HuH-7 (cell line): ENCODE measurements at regions not wholly inside any gene's neighbourhood (a gene's known extent, or its start where the extent isn't known, plus 50 kb on each side); places are given as distances from the start of the nearest gene placed in this dataset.

ENCODE experiments used
- DNase-seq: peaks from one replicate; pipeline ENCODE4 v3.0.0; 2011; ENCODE audit warnings: low spot score

DNA sequence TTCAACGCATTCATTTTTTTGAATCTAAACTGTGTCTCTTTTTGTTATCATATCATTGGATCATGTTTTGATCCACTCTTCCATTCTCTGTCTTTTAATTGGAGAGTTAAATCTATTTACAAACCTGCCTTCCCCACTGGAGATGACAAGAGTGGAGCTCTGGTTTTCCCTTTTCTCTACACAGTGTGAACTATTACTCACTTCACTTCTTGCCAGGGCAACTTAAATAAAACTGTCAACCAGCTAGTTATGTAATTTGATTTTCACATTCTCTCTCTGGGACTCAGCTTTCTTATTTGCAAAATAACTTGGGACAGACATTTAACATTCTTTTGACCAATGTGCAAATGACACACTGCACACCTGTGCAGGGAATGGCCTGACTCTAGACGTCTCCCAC is 230.8 kb upstream of the CST7 start:
- DNase-seq: no peak

DNA sequence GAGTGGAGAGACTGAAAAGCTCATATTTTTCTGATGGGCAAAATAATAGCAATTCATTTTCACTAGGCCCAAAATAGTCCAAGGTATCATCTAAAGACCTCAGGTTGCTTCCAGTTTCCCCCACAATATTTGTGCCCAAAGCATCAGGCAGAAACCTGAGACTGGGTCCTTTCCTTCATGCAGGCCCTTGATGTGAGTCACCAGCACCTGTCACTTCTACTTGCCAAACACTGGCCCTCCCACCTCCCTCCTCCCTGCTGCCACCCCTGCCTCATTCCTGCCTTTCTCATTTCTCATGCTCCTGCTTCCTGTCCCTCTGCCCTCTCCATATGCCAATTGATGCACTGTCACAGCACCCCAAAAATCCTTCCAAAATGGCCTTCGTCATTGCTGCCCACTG is 230.4 kb upstream of the CST7 start:
- DNase-seq: no peak

DNA sequence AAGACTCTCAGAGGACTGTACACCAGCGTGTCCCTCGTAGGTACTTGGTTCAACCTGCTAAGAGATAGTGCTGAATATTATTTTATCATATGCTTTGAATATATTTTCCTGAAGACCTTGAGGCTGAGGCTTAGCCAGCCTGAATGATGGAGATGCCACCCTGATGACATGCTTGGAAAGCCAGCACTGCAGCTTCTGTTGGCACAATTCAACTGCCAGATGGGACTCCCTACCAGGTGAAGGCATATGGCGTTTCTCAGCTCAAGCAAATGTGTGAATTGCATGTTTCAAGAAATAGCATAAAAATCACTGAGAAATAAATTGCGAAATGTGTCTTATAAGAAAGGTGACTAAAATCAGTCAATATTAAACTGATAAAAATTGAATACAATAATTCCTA is 228.1 kb upstream of the CST7 start:
- no peak for DNase-seq

DNA sequence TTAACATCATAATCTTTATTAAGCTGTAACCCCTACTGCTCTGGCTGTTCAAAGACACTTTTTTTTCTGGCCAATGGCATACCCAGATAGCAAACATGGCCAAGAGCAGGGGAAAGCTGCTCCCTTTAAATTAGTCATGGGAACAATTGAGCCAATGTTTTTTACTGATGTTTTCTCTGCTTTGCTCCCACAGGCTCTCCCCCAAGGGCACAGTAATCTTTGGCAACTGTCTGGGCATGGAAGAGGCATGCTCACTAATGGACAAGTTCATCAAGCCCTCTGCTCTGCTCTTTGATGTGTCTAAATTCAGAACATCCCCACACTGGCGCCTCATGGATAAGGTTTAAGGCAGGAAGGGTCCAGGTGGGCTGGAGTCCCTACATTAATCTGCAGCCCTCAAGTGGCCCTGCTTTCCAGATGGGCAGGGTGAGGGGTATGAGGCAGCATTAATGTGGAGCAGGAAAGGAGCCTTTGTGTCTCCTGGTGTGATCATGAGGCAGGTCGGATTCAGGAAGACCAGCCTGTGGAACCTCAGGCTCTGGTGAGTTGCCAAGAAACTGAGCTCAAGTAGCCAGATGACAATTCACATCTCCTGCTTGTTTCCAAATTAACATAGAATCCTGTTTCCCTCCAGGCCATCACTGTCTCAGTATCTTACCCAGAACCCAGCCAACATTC is 227.0 kb upstream of the CST7 start:
- DNase-seq: no peak

DNA sequence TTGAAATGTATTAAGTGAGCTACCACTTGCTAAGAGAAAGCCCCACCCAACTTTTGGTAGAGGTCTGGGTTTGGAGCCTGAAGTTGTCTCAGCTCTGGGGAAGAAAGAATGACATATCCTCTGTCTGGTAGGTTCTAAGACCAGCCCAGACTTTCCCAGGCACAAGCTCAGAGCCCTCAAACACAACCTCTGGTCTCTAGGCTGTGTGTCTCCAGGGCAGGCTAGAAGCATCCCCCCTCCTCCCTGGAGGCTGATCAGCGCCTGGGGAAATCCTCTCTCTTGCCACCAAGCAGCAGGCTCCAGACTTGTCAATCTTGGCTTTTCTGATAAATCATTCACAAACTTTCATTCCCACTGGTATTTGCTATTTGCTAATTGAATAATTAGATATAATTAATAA is 226.5 kb upstream of the CST7 start:
- no peak for DNase-seq

DNA sequence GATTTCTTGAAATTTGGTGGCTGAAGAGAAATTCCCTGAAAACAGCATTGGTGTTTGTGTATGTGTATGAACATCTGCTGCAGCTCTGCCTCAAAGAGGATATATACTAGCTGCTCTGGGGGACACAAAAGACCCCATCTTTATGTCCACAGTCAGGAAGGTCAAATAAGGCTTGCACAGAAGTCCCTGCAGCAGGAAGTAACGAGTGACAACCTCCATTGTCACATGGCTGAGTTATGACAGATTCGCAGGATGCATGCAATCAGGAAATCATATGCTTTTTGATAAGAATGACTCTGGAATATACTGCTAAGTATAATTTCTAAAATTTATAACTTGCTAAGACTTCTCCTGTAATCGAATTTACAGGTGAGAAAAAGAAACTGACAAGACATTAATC is 225.9 kb upstream of the CST7 start:
- DNase-seq: no peak

DNA sequence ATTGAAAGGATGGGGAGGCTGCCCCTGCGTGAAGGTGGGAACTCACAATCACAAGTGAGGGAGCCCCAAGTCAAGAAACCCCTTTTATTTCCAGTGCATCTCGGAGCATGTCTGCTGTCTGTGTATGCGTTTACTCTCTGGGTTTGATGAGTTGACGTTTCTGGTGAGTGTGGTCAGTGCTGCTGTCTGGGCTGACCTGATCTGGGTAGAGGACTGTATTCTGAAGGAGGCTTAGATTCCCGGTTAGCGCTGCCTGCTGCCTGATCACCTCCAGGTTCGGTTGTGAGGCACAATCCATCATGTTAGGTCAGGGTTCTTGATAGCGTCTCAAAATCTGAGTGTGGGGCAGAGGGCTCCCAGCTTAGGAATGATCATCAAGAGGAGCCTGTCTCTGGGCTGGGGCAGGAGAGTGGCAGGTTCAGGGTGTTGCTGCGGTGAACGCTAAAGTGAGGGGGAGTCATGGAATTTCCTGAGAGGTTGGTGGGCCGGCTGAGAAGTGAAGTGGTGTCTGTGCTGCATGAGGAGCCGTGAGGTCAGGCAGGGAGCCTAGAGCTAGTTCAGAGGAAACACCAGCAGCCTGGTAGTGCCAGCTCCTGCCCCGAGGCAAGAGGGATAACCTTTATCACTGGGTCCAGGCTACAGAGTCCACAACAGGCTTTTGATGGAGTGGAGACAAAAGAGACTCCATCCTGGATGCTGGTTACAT is 225.3 kb upstream of the CST7 start:
- DNase-seq: no peak

DNA sequence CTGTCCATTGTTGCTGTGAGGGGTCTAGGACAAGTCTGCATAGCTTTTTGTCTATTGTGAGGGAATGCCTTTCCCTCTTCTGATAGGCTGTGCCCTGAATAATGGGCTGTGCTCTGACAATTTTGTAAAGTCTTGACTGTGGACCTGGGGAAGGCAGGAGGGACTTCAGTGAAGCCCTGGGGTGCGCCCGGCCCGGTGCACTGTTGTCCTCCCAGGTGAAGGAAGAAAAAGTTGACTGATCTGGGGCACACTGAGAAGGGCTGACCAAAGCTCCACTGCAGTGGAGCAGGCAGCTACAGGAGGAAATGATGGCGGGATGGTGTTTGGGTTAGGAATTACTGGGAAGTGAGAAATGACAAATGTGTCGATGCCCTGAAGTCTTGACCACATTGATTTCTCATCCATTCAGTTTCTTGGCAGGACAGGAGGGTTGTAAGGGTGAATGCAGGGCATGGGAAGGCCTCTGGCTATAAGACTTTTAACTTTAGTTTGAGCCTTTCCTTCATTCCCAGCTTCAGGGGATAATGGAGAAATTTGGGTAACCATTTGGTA is 224.0 kb upstream of the CST7 start:
- no peak for DNase-seq

DNA sequence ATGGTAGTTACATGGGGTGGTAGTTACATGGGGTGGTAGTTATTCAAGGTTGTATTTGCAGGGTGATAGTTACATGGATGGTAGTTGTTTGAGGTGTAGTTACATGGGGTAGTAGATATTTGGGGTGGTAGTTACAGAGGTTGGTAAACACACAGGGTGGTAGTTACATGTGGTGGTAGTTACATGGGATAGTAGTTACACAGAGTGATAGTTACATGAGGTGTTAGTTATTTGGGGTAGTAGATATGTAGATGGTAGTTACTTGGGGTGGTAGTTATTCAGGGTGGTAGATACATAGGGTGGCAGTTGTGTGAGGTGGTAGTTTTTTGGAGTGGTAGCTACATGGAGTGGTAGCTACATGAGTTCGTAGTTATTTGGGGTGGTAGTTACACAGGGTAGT is 221.3 kb upstream of the CST7 start:
- no peak for DNase-seq

DNA sequence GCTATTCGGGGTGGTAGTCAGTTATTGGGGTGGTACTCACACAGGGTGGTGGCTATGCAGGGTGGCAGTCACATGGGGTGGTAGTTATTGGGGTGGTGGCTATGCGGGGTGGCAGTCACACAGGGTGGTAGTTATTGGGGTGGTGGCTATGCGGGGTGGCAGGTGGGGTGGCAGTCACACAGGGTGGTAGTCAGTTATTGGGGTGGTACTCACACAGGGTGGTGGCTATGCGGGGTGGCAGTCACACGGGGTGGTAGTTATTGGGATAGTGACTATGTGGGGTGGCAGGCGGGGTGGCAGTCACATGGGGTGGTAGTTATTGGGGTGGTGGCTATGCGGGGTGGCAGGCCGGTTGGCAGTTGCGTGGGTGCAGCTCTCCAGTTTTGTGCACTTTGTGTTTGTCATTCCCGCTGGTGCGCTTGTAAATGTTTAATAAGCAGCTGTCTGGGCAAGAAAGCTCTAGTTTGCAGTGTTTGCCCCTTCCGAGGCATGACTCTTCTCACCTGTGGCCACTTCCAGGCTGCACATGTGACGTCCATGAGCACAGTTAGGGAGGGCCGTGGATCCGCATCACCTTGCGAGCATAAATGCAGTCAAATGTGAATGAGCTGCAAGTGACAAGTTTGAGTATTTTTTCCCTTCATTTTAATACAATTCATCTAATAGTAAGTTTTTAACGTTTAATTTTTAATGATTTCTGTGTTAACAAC is 219.0 kb upstream of the CST7 start:
- DNase-seq: no peak

DNA sequence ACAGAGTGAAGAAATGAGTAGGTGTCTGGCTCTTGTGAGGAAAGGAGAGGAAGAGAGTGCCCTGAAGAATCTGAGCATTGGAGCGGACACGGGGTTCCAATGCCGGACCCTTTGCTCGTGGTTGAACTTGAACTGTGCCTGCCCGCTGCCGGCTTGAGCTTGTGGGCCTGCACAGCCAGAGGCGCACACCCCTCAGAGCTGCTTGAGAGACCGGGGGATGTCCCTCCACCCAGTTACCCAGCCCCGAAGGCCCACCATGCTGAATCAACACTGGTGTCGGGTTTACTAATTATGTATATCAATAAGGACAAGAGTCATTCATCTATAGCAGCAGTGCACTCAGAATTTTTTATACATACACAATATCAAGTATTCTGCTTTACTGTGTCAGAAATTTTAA is 218.3 kb upstream of the CST7 start:
- DNase-seq: no peak

DNA sequence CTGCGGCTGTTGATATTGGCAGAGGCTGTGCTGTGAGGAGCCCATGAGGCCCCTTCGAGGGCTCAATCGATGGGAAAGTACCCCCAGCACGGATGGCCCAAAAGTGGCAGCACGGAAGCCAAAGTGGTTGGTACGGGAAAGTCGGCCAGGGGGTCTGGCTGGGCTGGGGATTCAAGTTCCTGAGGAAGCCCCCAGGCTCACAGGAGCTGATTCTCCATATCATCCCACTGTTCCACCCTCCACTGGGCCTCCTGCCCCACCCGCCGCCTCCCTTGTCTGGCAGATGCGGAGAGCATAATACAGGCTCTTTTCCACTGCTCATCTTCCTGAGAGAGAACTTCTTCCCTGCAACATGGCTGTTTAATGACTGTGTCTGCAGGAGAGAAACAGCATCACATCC is 217.8 kb upstream of the CST7 start:
- no peak for DNase-seq

DNA sequence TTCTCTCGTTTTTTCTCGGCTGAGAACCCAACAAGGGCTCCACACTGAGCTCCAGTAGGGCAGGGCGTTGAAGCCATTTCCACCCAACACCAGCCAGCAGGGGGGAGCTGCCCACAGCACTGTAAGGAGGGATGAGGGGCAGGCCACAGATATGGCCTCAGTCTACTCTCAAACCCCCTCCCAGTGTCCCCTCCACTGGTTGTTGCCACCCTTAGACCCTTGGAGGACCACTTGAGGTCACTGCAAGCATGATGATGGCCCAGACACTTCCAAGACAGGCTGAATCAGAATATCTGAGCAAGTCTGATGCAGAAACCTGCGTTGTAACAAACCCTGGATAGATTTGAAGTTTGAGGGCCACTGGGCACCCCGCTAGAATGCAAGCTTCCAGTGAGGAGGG is 217.0 kb upstream of the CST7 start:
- DNase-seq: no peak

DNA sequence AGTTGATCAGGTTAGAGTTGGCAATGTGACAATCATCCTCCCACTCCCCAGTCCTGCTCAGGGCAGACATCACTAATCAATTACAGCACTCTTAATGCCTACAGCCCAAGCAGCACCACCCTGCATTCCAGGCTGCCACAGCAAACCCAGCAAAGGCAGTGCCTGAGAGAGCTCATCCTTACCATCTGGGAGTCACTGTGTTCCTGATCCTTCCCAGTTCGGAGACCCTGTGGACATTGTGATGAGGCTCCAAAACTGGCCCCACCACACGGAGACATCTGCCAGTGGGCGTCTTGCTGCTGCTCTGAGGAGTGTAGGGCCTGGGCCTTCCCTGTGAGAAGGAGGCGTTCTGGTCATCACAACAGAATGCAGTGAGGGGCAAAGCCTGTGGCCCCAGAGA is 216.5 kb upstream of the CST7 start:
- DNase-seq: no peak

DNA sequence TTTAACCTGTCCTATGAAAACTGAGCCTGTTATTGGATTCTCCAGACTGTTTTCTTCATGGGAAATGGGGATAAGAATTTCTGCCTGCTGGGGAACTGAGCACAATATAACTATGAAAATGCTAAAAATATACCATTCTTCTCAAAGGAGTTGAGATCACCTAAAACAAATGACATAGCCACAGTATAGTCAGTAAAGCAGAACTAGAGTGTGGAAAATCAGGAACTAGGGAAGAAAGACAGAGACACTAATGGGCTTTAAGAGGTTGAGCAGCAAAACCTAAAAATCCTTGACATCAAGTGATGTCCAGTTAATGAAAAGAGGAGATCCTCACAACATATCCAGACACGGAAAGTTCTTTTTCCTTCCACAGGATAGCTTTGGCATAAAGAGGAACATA is 215.7 kb upstream of the CST7 start:
- DNase-seq: no peak

DNA sequence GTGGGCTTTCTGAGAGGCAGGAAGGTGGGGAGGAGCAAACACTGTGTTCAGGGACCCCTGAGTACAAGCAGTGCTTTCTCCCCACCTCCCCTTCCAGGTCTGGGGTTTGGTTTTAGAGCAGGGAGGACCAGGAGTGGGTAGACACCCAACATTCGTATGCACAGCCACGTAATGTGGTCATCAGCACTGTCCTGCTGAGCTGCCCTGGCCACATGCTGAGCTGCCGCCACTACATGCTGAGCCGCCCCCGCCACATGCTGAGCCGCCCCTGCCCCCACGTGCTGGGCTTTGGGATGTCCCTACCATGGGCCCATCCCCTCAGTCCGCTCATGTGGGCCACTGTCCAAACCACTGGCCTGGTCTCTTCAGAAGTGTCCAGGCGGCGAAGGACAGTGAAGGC is 214.9 kb upstream of the CST7 start:
- no peak for DNase-seq

DNA sequence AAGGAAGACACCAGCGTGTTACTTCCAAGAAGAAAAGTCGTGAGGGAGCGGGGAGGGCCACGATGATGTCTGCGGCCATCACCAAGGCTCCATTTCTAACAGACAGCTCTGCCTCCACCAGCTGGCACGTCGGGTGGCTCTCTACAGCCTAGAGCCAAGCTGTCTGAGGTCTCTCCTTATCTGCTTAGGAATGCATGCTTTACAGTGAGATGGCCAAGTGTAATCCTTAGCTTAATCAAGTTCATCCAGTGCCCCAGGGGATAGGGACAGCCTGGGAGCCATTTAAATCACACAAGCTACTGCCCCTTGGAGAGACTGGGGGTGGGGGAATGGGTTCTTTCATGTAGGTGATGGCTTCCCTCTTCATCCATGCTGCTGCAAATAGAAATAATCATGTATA is 213.8 kb upstream of the CST7 start:
- no peak for DNase-seq

DNA sequence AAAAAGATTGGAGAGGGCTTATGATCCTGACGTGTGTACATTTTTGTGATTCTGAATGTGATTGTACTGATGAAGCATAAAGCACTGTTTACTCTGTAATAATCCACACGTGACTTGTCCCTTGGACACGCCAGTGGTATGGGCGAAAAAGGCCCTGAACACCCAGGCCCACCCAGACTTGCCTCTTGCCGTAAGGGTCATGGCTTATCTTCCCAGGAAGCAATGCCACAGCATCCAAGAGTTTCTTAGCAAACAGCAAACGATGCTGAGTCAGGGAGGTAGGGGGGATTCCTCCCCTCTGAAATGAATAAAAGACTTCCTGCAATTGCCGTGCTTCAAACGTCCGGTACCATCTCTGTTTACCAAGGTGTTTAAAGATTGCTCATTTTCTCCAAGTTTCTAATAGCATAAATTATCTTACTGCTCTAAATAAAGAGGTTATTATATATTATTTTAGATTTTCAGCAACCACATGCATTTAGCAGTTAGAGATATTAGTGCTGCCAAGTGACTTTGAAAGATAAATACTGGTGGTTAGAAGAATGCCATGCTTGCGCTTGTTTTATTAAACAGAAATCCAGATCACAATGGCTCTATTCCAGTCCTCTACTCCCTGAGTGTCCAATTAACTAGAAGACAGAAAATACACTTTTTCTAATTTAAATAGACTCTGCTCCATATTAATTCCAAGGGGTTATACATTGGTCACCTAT is 212.8 kb upstream of the CST7 start:
- DNase-seq: no peak

DNA sequence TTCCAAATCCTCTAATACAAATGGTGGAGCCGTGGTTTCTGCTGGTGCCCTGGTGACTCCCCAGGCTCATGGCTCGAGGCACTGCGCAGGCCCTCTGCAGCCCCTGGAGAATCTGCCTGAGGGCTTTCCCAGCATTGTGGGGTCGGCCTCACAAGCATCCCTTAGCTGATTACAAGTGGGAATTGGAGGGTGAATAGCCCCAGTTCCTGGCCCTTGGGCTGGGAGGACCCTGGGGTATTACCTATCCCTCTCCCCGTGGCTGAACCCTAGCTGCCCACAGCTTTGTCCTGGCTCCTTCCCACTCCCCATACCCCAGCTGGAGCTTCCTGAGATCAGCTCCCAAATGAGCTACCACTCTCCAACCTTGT is 212.2 kb upstream of the CST7 start:
- DNase-seq: no peak

DNA sequence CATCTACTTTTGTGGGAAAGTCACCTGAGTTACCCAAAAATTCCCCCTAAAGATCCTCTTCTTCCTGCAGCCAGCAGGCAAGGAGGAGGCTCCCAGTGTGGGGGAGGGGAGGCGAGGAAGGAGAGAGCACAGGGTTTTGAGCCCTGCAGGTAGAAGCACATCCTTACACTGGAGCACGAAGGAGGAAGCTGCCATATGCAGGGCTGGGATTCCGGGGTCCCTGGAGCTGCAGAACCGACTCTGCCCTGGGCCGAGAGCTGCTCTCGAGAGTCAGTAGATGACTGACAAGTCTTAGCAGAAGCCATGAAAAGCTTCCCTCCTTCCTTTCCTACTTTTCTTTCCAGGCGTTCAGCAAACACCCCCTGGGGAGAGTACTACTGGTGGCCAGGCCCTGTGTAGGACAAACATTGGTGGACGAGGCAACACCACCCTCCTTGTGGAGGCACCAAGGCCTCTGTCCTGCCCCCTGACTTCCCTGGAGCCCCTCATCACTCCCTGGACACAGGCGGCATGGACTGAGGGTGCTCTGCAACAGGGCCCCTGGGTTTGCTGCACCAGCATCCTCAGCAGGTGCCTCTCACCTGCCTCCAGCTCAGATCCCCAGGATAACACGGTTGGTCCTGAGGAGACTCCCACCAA is 211.7 kb upstream of the CST7 start:
- DNase-seq: no peak

DNA sequence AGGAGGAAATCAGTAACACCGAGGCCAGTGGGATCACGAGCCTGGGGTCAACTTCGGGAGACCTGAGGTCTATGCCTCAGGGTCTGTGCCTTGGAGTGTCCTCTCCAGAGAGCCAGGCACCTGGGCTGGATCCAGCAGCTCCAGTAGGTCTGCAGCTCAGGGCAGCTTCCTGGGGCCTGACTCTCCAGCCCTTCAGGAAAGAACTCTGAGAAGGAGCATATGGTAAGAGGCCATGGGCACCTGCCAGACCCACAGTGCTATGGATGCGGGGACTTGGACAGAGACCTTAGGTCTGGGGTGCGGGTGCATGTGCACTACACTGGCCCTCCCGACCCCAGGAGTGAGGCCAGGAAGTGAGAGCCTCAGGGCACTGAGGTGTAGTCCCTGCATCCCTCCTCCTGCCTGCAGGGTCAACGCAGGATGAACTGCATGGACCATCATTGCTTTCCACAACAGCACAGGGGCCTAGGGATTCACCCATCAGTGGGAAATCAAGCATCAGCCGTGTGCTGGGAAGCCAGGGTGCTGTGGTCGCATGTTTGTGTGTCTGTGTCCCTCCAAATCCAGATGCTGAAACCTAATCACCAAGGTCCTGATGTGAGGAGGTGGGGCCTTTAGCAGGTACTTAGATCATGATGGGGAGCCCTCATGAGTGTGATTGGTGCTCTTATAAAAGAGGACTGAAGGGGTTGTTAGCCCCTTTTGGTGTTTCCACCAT is 210.9 kb upstream of the CST7 start:
- DNase-seq: no peak
